SK-N-SH (cell line): ENCODE measurements at regions not wholly inside any gene's neighbourhood (a gene's known extent, or its start where the extent isn't known, plus 50 kb on each side); places are given as distances from the start of the nearest gene placed in this dataset.

Experiments
- CTCF ChIA-PET: fragments of 300-600, 350-600 bp; formaldehyde crosslinking; extraction: SDS; loops from one replicate; lab custom pipeline; 2021; lab: Yijun Ruan, JAX
- POLR2A ChIA-PET: fragments of 350-600 bp; sonication (Branson Sonifier 250); formaldehyde crosslinking; extraction: SDS; loops from one replicate; lab custom pipeline; 2020; ENCODE audit warnings: antibody characterized with exemption, inconsistent platforms; lab: Yijun Ruan, JAX
- DNase-seq: peaks from one replicate; pipeline ENCODE4 v3.0.0; 2012
- H2AFZ ChIP-seq: fragments of 200-600 bp; sonication (generic); 2 replicates; pipeline ENCODE4 v1.8.1; 2016; ENCODE audit warnings: antibody characterized with exemption, mild to moderate bottlenecking, low read depth
- H3F3A ChIP-seq: fragments of 200-600 bp; sonication (generic); replicated peaks from 2 replicates; pipeline ENCODE3; 2016; ENCODE audit warnings: antibody characterized with exemption, mild to moderate bottlenecking; ENCODE audit not compliant: insufficient read depth
- H3K27ac ChIP-seq, 2 experiments: fragments of 200-500 bp in 1 of 2; fragments of 200-600 bp in 1 of 2; sonication (Bioruptor generic) in 1 of 2; sonication (generic), shearing (Covaris generic) in 1 of 2; 2 replicates each; pipeline versions ENCODE4 v1.5.1 to v1.6.1; 2014 to 2016; ENCODE audit warnings: low read depth in 2 of 2, inconsistent platforms in 1 of 2, low read length in 1 of 2, mild to moderate bottlenecking in 1 of 2, mixed read lengths in 1 of 2
- H3K27me3 ChIP-seq: fragments of 200-600 bp; sonication (generic), shearing (Covaris generic); 2 replicates; pipeline ENCODE4 v1.6.1; 2016; ENCODE audit warnings: mixed run types; ENCODE audit not compliant: insufficient read depth
- H3K36me3 ChIP-seq, 2 experiments: fragments of 200-500 bp in 1 of 2; fragments of 200-600 bp in 1 of 2; sonication (Bioruptor generic) in 1 of 2; sonication (generic) in 1 of 2; replicated peaks in 1 of 2; 2 replicates each; pipeline versions ENCODE3 to v1.5.1; 2014 to 2016; ENCODE audit warnings: low read length in 1 of 2, mild to moderate bottlenecking in 1 of 2; ENCODE audit not compliant: insufficient read depth in 2 of 2, control insufficient read depth in 1 of 2
- H3K4me1 ChIP-seq, 2 experiments: fragments of 200-500 bp in 1 of 2; fragments of 200-600 bp in 1 of 2; sonication (Bioruptor generic) in 1 of 2; sonication (generic), shearing (Covaris generic) in 1 of 2; 2 replicates each; pipeline versions ENCODE4 v1.5.1 to v1.6.1; 2014 to 2016; ENCODE audit warnings: low read depth in 1 of 2, low read length in 1 of 2, mixed run types in 1 of 2; ENCODE audit not compliant: insufficient read depth in 2 of 2, control insufficient read depth in 1 of 2
- H3K4me2 ChIP-seq: fragments of 200-600 bp; sonication (generic), shearing (Covaris generic); 2 replicates; pipeline ENCODE4 v1.6.1; 2017; ENCODE audit warnings: mixed run types
- H3K4me3 ChIP-seq, 2 experiments: fragments of 200-500 bp in 1 of 2; fragments of 200-600 bp in 1 of 2; sonication (Bioruptor generic) in 1 of 2; sonication (generic), shearing (Covaris generic) in 1 of 2; 2 replicates each; pipeline versions ENCODE4 v1.5.1 to v1.8.1; 2014 to 2016; ENCODE audit warnings: low read depth in 2 of 2, inconsistent platforms in 1 of 2, low read length in 1 of 2, mild to moderate bottlenecking in 1 of 2, mixed read lengths in 1 of 2, moderate library complexity in 1 of 2
- H3K79me2 ChIP-seq: fragments of 200-600 bp; sonication (generic); 2 replicates; pipeline ENCODE4 v1.8.1; 2017; ENCODE audit warnings: mild to moderate bottlenecking; ENCODE audit not compliant: insufficient read depth
- H3K9ac ChIP-seq: fragments of 200-600 bp; sonication (generic); 2 replicates; pipeline ENCODE4 v1.6.1; 2017; ENCODE audit warnings: mixed run types
- H3K9me2 ChIP-seq: fragments of 200-600 bp; sonication (generic); 2 replicates; pipeline ENCODE4 v1.6.1; 2017; ENCODE audit warnings: mixed run types
- H3K9me3 ChIP-seq: fragments of 200-600 bp; sonication (generic); 2 replicates; pipeline ENCODE4 v1.6.1; 2017; ENCODE audit warnings: mixed run types, mild to moderate bottlenecking, moderate library complexity
- H4K20me1 ChIP-seq: fragments of 200-600 bp; sonication (generic); 2 replicates; pipeline ENCODE4 v1.6.1; 2017; ENCODE audit warnings: mild to moderate bottlenecking, mixed run types; ENCODE audit not compliant: insufficient read depth
- CHD2 ChIP-seq: fragments of 150-350 bp; IDR thresholded peaks from 2 replicates; pipeline ENCODE4 v1.6.1; 2018; ENCODE audit warnings: low read length; ENCODE audit not compliant: partially characterized antibody
- ELF1 ChIP-seq: IDR thresholded peaks from 2 replicates; pipeline ENCODE4 v1.4.0; 2012
- EP300 ChIP-seq, 2 experiments: IDR thresholded peaks; 2 replicates each; pipeline versions ENCODE4 v1.4.0 to v1.6.1; 2012; ENCODE audit warnings: borderline replicate concordance in 1 of 2, low read depth in 1 of 2, low read length in 1 of 2
- FOSL2 ChIP-seq: IDR thresholded peaks from 2 replicates; pipeline ENCODE4 v1.4.0; 2012; ENCODE audit warnings: low read depth, mild to moderate bottlenecking, moderate library complexity, borderline replicate concordance
- JUND ChIP-seq: IDR thresholded peaks from 2 replicates; pipeline ENCODE4 v1.4.0; 2012
- NFIC ChIP-seq: IDR thresholded peaks from 2 replicates; pipeline ENCODE4 v1.4.0; 2012; ENCODE audit warnings: borderline replicate concordance
- POLR2AphosphoS5 ChIP-seq: IDR thresholded peaks from 2 replicates; pipeline ENCODE4 v1.6.1; 2012; ENCODE audit warnings: low read depth, low read length
- RXRA ChIP-seq: IDR thresholded peaks from 2 replicates; pipeline ENCODE4 v1.4.0; 2012; ENCODE audit warnings: low read depth, mild to moderate bottlenecking, borderline replicate concordance
- TCF12 ChIP-seq: IDR thresholded peaks from 2 replicates; pipeline ENCODE4 v1.4.0; 2012
- WGBS: methylation state at CpG from one replicate; pipeline ENCODE4 v1.1.6; 2017; ENCODE audit warnings: low lambda C conversion rate; 5-methylcytosine and 5-hydroxymethylcytosine counted together
- TF ChIP-seq, protein P1 (sequence below): IDR thresholded peaks from 2 replicates; pipeline ENCODE4 v1.4.0; 2012; ENCODE audit warnings: low read depth, borderline replicate concordance
- TF ChIP-seq, protein P2 (sequence below): IDR thresholded peaks from 2 replicates; pipeline ENCODE4 v1.6.1; 2012; ENCODE audit warnings: mild to moderate bottlenecking, low read depth, low read length, moderate library complexity
- TF ChIP-seq, protein P3 (sequence below): IDR thresholded peaks from 2 replicates; pipeline ENCODE4; 2012
- TF ChIP-seq, protein P4 (sequence below): fragments of 150-350 bp; IDR thresholded peaks from 2 replicates; pipeline ENCODE4 v1.6.1; 2017; ENCODE audit warnings: antibody characterized with exemption, low read length, low read depth, borderline replicate concordance
- TF ChIP-seq, protein P5 (sequence below): IDR thresholded peaks from 2 replicates; pipeline ENCODE4 v1.4.0; 2012; ENCODE audit warnings: low read depth, borderline replicate concordance

DNA sequence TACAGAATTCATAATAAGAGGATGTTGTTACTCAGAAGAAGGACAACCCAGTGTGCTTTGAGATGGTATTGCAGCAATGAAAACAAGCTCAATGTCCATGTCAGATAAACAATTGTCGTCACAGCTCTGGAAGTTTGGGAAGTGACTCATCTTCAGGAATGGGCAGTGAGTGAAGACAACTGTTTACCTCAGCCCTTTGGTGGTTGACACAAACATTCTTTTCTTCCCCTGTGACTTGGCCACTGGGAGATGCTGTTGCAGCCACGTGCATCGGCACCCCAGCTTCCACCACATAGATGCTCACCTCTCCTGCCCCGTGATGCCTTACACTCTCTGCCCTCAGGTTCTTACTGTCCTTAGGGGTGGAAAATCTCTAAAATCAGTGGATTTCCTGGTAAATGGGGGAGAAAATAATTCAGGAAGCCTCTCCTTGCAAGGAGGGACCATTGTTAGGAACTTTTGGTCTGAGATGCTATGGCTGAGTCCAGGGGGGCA is 114.1 kb upstream of the GALNT15 start (continued):
- TF ChIP-seq ELF1, result no peak
- TF ChIP-seq, protein P1, sequence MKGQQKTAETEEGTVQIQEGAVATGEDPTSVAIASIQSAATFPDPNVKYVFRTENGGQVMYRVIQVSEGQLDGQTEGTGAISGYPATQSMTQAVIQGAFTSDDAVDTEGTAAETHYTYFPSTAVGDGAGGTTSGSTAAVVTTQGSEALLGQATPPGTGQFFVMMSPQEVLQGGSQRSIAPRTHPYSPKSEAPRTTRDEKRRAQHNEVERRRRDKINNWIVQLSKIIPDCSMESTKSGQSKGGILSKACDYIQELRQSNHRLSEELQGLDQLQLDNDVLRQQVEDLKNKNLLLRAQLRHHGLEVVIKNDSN, result peak; percentile 54; the same call in 1 of the 2 replicates
- TF ChIP-seq, protein P2, sequence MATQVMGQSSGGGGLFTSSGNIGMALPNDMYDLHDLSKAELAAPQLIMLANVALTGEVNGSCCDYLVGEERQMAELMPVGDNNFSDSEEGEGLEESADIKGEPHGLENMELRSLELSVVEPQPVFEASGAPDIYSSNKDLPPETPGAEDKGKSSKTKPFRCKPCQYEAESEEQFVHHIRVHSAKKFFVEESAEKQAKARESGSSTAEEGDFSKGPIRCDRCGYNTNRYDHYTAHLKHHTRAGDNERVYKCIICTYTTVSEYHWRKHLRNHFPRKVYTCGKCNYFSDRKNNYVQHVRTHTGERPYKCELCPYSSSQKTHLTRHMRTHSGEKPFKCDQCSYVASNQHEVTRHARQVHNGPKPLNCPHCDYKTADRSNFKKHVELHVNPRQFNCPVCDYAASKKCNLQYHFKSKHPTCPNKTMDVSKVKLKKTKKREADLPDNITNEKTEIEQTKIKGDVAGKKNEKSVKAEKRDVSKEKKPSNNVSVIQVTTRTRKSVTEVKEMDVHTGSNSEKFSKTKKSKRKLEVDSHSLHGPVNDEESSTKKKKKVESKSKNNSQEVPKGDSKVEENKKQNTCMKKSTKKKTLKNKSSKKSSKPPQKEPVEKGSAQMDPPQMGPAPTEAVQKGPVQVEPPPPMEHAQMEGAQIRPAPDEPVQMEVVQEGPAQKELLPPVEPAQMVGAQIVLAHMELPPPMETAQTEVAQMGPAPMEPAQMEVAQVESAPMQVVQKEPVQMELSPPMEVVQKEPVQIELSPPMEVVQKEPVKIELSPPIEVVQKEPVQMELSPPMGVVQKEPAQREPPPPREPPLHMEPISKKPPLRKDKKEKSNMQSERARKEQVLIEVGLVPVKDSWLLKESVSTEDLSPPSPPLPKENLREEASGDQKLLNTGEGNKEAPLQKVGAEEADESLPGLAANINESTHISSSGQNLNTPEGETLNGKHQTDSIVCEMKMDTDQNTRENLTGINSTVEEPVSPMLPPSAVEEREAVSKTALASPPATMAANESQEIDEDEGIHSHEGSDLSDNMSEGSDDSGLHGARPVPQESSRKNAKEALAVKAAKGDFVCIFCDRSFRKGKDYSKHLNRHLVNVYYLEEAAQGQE, result no peak
- peak; percentile 77; the same call in 1 of the 2 replicates for TF ChIP-seq POLR2AphosphoS5
- TF ChIP-seq TCF12, result peak; percentile 83

DNA sequence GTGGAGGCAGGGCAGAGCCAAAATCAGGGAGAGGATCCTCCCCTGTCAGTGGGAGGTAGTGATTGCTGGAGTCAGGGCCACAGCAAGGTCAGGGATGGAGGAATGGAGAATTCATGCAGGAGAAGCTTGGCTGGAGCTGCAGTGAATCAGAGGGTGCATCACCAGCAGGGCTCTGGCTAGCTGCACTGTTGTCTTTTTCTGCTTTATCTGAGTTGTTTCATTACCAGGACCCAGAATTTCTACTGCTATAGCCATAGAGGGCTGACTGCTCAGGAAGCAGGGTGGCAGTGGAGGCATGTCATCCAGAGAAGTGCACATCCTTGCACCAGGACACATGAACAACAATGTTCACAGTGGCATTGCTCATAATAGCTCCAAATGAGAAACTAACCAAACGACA is 113.5 kb upstream of the GALNT15 start:
- Histone ChIP-seq H3K27me3 (no peaks in the 10 kb centered on the region), H3K27ac (peak overlapping the region; percentile 1 to 99; a peak in 3 of 4 replicates), H3K36me3 (no peaks in the 10 kb centered on the region), H3K9me2 (no peaks in the 10 kb centered on the region), H3K4me3 (no peak overlapping the region), H3K9me3 (no peaks in the 10 kb centered on the region), H3K9ac (peak overlapping the region; percentile 92), H3K4me1 (peaks cover 3 to 36% of the 10 kb centered on the region in 2 experiments), H3K79me2 (no peaks in the 10 kb centered on the region), H4K20me1 (no peaks in the 10 kb centered on the region), H3F3A (peaks cover 45% of the 10 kb centered on the region), H2AFZ (no peak overlapping the region), H3K4me2 (peak overlapping the region; percentile 71)
- ChIA-PET POLR2A (no interaction called here), CTCF (interaction anchor here (1.1 to 4.6 kb wide), 3 partner anchors 11 to 118 kb away, joined by 3 to 37 read pairs (median 3); no protein-coding TSS in a partner anchor)
- WGBS, result 86% methylated on average over 1 of the region's 1 CpG
- DNase-seq, result no peak
- TF ChIP-seq CHD2 (no peak), TCF12 (peak; percentile 41), EP300 (IDR thresholded peaks at IDR 0.05; ENCODE audit: borderline replicate concordance in 1 of 2, low read depth in 1 of 2, low read length in 1 of 2) (peak in 1 of 2 experiments; percentile 50; a peak in 1 of 4 replicates), JUND (peak; percentile 40), FOSL2 (peak; percentile 73), NFIC (peak; percentile 20; the same call in 1 of the 2 replicates), RXRA (peak; percentile 90)
- TF ChIP-seq, protein P3, sequence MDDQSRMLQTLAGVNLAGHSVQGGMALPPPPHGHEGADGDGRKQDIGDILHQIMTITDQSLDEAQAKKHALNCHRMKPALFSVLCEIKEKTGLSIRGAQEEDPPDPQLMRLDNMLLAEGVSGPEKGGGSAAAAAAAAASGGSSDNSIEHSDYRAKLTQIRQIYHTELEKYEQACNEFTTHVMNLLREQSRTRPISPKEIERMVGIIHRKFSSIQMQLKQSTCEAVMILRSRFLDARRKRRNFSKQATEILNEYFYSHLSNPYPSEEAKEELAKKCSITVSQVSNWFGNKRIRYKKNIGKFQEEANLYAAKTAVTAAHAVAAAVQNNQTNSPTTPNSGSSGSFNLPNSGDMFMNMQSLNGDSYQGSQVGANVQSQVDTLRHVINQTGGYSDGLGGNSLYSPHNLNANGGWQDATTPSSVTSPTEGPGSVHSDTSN, result peak; percentile 33; the same call in 1 of the 2 replicates
- TF ChIP-seq, protein P4, sequence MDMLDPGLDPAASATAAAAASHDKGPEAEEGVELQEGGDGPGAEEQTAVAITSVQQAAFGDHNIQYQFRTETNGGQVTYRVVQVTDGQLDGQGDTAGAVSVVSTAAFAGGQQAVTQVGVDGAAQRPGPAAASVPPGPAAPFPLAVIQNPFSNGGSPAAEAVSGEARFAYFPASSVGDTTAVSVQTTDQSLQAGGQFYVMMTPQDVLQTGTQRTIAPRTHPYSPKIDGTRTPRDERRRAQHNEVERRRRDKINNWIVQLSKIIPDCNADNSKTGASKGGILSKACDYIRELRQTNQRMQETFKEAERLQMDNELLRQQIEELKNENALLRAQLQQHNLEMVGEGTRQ, result no peak
- TF ChIP-seq, protein P5, sequence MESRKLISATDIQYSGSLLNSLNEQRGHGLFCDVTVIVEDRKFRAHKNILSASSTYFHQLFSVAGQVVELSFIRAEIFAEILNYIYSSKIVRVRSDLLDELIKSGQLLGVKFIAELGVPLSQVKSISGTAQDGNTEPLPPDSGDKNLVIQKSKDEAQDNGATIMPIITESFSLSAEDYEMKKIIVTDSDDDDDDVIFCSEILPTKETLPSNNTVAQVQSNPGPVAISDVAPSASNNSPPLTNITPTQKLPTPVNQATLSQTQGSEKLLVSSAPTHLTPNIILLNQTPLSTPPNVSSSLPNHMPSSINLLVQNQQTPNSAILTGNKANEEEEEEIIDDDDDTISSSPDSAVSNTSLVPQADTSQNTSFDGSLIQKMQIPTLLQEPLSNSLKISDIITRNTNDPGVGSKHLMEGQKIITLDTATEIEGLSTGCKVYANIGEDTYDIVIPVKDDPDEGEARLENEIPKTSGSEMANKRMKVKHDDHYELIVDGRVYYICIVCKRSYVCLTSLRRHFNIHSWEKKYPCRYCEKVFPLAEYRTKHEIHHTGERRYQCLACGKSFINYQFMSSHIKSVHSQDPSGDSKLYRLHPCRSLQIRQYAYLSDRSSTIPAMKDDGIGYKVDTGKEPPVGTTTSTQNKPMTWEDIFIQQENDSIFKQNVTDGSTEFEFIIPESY, result no peak
